ENCODE measurements at regions not wholly inside any gene's neighbourhood (a gene's known extent, or its start where the extent isn't known, plus 50 kb on each side); places are given as distances from the start of the nearest gene placed in this dataset.

- TF ChIP-seq CTCF (IDR thresholded peaks at IDR 0.05) = no peak
- TF ChIP-seq POLR2A (IDR thresholded peaks at IDR 0.05) = no peak
Observed at GRCh38 chr2:790634-791245, 113.5 kb upstream of the TMEM18 start.
